Left hindlimb (tissue), 1 donor: ENCODE measurements at regions not wholly inside any gene's neighbourhood (a gene's known extent, or its start where the extent isn't known, plus 50 kb on each side); places are given as distances from the start of the nearest gene placed in this dataset.
"Not testable (repeated sequence)": the region's sequence is repeated elsewhere in the genome, so short reads cannot be mapped to it uniquely, and the experiment has no call there.

ENCODE experiments used
- DNase-seq: peaks from one replicate; pipeline ENCODE4 v3.0.0-alpha.2; 2018

DNA sequence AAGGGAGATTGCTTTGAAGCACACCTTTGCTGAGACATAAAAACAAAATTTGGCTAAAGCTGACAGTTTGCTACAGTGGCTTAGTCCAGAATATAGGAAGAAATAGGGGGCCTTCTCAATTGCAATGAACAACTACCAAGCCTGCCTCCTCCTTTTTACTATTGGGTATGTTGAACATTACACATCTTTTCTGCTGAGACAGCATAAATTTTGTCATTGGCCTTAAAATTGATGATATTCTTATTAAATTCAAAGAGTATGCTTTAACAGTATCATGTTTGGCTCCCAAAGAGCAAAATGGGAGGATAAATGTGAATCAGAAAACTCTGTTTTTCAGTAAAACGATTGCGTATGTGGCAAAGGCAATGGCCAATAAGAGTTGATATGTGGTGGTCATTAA is 721.9 kb upstream of the IGFBP7 start:
- DNase-seq, result no peak

DNA sequence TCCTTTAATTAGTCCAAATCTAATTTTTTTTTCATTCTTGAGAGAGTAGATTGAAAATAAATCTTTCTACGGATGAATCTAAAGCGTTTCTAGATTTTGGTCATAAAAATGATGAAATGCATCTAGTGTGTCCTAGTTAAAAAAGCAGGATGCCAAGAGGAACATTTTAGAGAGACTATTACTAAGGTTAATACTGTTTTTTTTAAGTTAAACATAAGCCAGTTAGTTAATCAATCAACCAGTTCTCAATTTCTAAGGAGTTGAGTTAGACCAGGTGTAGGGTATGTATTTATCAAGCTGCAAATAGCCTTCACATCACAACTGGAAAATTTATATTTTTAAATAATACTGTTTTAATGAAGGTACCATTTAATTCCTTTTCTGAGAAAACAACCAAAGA is 679.5 kb upstream of the IGFBP7 start:
- no peak for DNase-seq

DNA sequence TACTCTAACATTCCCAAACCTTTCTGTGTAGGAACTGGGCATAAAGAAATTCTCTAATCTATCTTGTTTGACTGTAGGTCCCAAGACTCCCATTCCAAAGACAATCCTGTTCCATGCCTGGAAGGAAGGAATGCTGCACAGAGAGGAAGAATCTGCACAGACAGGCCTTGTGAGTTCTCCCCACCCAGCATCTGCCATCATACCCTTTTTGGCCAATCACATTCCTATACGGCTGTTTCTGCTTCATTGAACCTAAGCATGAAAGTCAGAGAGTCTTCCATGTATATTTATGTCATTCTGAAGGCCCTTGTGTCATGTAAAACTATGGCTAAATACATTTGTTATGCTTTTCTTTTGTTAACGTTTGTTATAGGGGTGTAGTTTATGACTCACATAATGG is 667.7 kb upstream of the IGFBP7 start:
- no peak for DNase-seq

DNA sequence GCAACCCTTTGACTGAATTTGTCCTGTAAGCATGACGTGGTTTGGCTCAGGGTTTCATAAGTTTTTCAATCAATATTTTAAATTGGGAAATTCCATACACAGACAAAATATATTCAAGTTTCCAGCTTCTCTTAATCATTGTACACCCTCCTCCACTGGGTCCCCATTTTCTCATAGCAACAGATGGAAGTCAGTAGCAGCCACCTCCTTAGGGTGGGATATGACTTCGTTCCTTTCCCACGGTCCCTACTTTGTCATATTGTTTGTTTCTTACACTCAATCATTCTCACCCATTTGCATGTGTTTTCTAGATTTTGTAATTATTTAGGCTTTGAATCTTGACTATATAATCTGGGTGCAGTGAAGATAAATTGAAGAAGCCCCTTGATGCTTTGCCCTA is 664.5 kb upstream of the IGFBP7 start:
- no peak for DNase-seq

DNA sequence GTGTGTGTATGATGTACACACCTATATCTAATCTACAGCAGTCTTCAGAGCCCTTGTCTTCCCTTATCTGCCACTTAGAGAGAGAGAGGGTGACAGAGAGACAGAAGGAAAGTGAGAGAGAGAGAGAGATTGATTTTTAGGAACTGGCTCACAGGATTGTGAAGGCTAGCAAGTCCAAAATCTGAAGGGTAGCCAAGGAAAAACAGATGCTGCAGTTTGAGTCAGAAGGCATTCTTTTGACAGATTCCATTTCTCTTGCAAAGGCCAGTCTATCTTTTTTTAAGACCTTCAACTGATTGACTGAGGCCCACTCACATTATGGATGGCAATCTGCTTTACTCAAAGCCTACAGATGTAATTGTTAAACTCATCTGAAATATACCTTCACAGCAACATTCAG is 664.0 kb upstream of the IGFBP7 start:
- DNase-seq, result no peak

DNA sequence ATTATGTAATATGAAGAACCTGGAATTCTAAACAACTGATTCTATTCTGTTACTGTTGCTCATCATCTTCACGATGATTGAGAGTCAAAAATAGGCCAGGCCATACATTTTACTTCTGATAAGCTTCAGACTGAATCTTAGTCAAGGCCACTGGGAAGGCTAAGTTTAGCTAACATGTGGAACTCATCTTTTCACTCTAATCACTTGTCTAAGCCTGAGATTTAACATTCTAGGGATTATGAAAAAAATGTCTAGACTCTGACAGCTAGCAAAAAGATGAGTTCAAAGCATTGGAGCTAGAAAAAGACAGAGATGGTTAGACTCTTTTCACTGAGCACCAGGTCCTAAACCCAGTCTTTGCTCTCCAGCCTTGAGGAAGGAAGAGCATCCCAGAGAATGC is 656.2 kb upstream of the IGFBP7 start:
- DNase-seq, result no peak

DNA sequence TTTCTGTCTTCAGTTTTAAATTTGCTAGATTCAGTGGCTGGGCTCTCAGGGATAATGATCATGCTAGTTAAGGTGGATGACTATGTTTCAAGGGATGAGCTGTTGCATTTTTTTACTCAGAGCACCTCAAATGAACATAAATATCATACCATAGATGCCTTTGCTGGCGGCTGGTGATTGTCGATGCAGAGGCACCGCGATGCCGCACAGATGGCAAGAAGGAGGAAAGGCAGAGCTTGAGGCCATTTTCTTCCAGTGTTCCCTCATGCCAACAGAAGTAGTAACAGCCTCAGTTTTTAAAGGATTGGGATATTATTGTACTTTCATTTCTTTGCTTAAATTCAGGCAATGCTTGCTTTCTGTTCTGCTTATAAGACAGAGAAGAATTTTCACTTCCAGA is 654.7 kb upstream of the IGFBP7 start:
- no peak for DNase-seq

DNA sequence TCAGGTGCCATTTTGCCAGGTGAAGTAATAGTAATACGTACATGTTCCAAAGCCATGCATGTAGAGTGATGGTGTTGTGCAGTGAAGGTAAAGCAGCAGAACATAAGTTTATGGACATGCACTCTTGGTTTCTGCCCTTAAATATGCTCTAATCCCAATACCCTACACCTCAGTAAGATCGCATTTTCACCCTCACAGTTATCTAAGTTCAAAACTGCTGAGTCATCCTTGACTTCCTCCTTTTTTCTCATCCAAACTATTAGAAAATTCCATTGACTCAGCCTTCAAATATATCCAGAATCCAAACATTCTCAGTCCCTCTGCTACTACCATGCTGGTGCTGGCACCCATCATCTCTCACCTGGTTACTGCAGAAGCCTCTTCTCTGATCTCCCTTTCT is 652.9 kb upstream of the IGFBP7 start:
- DNase-seq, result no peak

DNA sequence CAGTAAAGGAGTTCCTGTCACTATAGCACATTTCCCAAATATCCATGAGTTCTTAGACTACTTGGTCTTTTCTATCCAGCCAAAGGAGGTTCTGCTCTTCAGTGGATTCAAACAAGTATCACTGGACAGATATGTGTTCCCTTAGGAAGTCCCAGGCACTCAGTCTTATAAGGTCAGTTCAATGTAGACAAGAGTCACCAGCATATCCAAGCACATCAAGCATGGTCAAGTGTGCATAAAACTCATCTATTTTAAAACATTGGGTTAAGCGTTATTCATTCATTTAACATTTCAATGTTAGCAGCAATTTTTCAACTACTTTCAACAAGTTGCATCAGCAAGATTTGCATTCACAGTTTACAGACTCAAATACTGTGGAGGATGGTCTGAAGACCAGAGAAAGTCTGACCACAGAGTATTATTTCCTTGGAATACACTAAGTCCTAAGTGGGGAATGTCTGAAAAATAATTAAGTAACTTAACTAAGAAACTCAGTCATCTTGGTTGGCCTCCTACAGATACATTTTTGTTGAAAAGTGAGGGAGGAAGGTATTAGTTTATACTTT is 630.5 kb upstream of the IGFBP7 start:
- DNase-seq, result no peak

DNA sequence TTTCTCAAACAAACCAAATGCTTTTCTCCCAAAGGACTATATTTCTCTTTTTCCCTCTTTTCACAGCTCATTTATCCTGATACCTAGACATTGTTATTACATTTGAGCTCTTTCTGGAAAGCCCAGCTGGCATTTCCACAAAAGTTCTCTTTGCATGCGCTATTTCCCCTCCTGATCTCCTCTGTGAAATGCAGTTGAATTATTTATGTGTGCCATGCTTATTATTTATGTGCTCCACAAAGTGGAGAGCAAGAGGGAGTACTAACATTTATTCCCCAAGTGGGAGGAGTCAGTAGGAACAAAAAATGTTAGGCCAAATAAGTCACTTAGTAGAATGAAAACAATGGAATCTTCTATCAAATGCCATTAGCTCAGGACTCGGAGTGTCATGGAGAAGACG is 626.6 kb upstream of the IGFBP7 start:
- no peak for DNase-seq

DNA sequence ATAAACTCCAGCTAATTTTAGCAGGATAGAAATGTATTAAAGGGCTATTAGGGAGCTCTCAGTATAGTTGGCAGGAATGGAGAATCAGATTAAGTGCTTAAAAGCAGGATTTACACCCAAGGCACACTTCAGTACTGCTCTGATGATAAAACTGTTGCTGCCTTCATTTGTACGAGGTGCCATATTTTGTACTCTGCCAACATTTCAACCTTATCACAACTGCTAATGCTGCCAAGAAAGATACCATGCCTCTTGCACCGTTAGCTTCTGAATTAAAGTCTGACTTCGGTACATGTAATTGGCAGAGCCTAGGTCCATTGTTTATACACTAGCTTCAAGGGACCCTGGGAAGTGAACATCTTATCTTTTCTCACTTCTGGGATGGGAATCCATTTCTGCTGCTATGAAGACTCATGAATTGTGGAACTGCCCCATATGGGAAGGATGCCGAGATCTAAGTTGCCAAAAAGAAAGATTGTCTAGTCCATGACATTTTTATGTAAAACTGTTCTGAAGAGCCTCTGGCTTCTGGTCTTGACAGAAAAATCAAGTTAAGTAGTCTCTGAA is 624.0 kb upstream of the IGFBP7 start:
- DNase-seq, result no peak

DNA sequence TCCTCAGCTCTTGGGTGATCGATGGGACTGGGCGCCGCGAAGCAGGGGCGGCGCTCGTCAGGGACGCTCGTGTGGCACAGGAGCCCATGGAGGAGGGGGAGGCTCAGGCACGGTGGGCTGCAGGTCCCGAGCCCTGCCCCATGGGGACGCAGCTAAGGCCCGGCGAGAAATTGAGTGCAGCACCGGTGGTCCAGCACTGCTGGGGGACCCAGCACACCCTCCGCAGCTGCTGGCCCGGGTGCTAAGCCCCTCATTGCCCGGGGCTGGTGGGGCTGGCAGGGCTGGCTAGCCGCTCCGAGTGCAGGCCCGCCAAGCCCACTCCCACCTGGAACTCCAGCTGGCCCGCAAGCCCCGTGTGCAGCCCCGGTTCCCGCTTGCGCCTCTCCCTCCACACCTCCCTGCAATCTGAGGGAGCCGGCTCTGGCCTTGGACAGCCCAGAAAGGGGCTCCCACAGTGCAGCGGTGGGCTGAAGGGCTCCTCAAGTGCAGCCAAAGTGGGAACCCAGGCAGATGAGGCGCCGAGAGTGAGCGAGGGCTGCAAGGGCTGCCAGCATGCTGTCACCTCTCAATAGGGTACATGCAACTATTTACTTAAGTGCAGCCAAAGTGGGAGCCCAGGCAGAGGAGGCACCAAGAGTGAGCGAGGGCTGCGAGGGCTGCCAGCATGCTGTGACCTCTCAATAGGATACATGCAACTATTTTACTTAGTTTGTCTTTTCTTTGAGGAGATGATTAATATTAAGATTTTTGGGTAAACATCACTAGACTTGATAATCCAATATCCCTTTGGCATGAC is 619.8 kb upstream of the IGFBP7 start:
- not testable (repeated sequence) for DNase-seq

DNA sequence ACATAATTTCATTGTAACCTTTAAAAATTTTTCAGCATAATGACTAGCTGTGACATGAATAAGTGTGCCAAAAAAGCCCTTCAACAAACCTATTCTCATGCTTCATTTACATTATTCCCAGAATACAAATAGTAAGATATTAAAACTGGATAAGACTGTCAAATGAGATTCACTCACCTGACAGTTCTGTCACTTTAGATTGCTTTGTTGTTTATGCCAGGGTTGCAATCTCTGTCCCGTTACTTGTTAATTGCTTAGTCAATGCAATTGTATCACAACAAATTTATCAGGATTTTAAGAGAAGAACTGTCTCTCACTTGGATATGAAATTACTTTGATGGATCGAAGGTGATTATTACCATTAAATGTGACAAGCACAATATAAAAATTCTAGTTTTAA is 616.0 kb upstream of the IGFBP7 start:
- no peak for DNase-seq

DNA sequence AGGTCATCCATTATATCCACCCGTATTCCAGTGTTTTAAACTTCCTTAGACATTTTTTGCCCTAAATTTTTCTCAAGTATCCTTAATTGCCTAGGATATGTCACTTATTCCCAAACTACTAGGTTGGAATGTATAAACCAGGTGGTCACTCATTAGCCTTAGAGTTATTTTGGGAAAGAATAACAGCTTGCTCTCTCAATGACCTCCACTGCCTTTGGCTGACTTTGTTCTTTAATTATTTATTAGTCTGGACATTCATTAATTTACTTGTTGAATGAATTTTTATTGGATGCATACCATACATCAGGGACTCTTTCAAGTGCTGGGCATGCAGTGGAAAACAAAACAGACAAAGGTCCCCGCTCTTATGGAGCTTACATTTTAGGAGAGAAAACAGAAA is 609.3 kb upstream of the IGFBP7 start:
- no peak for DNase-seq

DNA sequence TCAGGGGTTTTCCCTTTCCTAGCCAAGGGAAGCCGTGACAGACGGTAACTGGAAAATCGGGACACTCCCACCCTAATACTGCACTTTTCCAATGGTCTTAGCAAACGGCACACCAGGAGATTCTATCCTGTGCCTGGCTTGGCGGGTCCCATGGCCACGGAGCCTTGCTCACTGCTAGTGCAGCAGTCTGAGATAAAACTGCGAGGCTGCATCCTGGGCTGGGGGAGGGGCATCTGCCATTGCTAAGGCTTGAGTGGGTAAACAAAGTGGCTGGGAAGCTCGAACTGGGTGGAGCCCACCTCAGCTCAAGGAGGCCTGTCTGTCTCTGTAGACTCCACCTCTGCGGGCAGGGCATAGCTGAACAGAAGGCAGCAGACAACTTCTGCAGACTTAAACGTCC is 604.1 kb upstream of the IGFBP7 start:
- not testable (repeated sequence) for DNase-seq

DNA sequence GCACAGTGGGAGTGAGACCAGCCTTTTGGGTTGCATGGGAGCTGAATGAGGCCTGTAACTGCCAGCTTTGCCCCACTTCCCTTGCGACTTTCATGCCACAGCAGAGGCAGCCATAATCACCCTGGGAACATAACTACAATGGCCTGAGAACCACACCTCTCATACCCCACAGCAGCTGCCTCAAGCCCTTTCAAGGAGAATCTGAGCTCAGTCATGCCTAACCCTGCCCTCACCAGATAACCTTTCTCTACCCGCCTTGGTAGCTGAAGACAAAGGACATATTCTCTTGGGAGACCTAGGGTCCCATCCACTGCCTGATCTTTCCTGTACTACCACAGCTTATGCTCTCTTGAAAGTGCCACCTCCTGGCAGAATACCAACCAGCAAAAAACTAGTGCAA is 599.9 kb upstream of the IGFBP7 start:
- DNase-seq, result no peak

DNA sequence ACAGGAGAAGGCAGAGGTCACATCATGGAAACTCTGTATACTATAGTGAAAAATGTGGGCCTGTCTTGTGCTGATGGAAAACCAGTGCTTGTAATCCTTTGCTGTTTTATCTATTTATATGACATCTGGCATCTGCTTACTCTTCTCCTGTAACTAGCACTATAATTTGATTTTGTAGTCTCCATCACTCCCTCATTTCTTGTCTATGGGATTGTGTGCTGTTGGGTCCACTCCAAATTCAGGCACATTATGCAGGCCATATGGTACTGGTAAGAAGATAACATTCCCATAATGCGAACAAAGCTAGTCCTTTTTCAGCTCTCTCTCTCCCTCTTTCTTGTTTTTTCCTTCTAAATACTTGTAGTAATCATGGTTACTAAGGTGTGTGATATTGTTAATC is 581.2 kb upstream of the IGFBP7 start:
- DNase-seq, result no peak

DNA sequence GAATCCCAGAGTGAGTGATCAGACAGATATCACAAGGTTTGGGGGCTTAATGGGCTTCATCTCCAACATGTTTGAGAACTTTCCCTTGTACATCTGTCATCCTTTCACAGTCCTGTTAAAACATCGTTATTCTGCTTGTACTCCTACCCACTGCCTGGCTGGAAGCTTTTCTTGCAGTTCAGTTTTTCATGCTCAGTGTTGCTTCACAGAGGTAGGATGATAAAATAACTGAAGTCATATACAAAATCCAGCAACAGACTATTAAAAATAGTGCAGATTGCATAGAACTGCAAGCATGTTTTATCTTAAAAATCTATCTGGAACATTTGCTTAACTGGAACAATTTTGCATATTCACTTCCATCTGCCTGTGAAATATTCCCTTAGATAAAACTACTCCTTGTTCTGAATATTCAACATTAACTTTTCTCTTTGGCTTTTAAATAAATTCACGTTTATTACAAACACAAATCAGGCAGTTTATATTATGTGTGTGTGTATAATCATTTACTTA is 579.6 kb upstream of the IGFBP7 start:
- DNase-seq, result no peak

DNA sequence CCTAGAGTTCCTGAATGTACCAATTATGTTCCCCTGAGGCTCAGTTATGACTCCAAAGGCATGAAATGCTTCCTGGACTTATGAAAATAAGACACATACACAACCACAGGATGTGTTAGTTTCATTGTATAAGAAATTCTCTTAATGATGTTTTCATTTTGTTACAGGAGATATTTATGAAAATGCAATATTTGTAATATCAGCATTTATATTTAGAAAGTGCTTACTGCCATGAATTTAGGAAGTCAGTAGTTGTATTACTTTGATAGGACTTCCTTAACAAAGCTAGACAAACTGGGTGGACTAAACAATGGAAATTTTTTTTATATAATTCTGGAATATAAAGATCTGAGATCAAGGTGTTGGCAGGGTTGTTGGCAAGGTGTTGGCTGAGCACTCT is 572.1 kb upstream of the IGFBP7 start:
- DNase-seq, result no peak

DNA sequence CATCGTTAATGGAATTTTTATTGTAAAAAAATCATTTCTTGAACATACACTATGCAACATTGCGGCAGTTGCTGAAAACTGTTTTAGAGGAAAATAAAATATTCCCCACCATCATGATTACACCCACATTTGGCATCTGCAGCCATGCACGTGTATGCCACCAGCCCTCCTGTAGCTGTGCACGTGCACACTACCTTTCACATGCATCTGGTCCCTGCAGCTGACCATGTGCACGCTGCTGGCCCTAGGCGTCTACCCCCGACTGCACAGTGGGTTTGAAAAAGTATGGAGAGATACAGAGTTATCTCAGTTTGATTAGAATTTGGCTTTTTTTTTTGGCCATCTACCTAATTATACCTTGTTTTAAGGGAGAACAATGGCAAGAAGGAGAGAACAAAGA is 569.8 kb upstream of the IGFBP7 start:
- DNase-seq, result no peak

DNA sequence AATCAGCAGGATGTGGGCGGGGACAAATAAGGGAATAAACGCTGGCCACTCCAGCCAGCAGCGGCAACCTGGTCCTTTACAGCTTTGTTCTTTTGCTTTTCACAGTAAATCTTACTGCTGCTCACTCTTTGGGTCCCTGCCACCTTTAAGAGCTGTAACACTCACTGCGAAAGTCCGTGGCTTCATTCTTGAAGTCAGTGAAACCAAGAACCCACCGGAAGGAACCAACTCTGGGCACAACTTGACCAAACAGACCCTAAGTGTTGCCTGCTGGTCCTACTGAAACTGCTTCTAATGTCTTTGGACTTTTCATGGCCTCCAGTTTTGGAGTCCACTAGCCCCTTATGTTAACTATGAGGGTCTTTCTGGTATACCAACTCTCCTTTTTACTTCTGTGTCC is 566.2 kb upstream of the IGFBP7 start:
- no peak for DNase-seq

DNA sequence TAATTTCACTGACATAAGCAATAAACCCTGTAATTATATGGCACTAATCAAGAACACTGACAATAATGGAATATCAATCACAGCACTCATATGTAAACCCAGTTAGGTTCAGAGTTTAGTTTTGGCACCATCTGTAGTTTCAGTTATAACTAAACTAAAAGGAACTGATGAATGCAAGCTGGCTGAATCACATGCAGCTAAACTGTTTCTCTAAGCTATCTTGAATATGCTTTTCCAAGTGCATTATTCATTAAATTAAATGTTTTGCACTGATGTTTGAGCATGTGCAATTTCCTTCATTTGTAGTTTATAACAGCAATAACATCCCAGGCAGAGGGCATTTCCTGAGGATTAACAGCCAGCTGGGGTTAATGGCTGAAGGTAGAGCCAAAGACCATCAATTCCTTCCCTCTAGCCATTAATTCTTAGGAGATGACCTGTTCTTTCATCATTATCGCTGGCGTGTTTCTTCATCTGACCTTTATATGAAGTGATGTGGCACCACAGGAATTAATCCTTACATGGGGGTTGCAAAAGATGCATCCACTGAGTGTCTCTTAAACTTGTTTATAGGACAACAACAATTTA is 562.8 kb upstream of the IGFBP7 start:
- DNase-seq, result no peak

DNA sequence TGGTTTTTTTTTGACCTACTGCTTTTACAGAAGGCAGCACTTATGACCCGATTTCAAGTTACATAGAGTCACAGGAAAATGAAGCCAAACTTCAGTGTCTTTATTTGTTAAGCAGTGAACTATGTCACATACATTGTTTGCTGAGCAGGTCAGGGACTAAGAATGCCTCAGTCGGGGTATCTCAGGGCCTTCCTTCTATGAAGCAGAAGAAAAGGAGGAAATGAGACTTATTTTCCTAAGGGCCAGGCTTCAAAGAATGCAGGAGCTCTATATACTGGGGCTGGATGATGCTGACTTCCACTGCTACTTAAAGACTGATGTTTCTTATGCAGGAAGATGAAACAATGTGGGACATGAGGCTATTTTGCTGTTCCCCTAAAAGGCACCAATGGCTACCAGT is 558.4 kb upstream of the IGFBP7 start:
- no peak for DNase-seq

DNA sequence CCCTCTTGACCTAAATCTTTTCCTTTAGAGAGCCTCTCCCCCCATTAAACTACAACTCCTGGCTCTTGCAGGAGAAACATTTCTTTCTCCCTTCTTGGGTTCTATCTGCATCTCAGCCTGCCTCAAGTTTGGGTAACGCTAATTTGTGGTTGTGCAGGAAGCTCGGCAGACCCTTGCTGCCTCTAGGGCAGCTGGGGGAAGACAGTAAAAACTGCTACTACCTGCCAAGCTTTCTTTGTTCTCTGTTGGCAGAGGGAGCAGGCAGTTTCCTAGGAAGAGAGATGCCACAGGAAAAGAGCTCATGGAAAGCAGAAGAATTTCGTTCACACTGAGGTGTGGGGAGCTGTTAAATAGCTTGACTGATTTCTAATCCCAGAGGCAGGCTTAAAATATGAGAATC is 555.6 kb upstream of the IGFBP7 start:
- DNase-seq, result no peak
